H9 (cell line): ENCODE measurements at regions not wholly inside any gene's neighbourhood (a gene's known extent, or its start where the extent isn't known, plus 50 kb on each side); places are given as distances from the start of the nearest gene placed in this dataset.

Source experiments
- DNase-seq: peaks from one replicate; pipeline ENCODE4 v3.0.0-alpha.2; 2017
- H2AFZ ChIP-seq: one replicate; pipeline ENCODE4 v1.6.1; 2013; ENCODE audit warnings: mild to moderate bottlenecking, low read length, control low read depth, moderate library complexity
- H2AK5ac ChIP-seq: 2 replicates; pipeline ENCODE4 v1.6.1; 2013; ENCODE audit warnings: low read length, control low read depth, mixed read lengths; ENCODE audit not compliant: insufficient read length
- H2BK120ac ChIP-seq: one replicate; pipeline ENCODE4 v1.6.1; 2013; ENCODE audit warnings: low read depth, mild to moderate bottlenecking, low read length, control low read depth, inconsistent platforms; ENCODE audit not compliant: poor library complexity, severe bottlenecking
- H2BK12ac ChIP-seq: 2 replicates; pipeline ENCODE4 v1.6.1; 2013; ENCODE audit warnings: low read length, control low read depth, mixed read lengths, low read depth; ENCODE audit not compliant: insufficient read length
- H2BK15ac ChIP-seq: 2 replicates; pipeline ENCODE4 v1.6.1; 2013; ENCODE audit warnings: low read depth, low read length, control low read depth
- H2BK20ac ChIP-seq: one replicate; pipeline ENCODE4 v1.6.1; 2013; ENCODE audit warnings: low read depth, mild to moderate bottlenecking, low read length, control low read depth, inconsistent platforms; ENCODE audit not compliant: poor library complexity, severe bottlenecking
- H2BK5ac ChIP-seq: 2 replicates; pipeline ENCODE4 v1.6.1; 2013; ENCODE audit warnings: low read length, control low read depth, mixed read lengths; ENCODE audit not compliant: insufficient read length
- H3K14ac ChIP-seq: 2 replicates; pipeline ENCODE4 v1.6.1; 2013; ENCODE audit warnings: low read length, control low read depth; ENCODE audit not compliant: insufficient read depth
- H3K18ac ChIP-seq: 2 replicates; pipeline ENCODE4 v1.6.1; 2013; ENCODE audit warnings: low read depth, mild to moderate bottlenecking, mixed read lengths, low read length, control low read depth; ENCODE audit not compliant: insufficient read length
- H3K23ac ChIP-seq: 2 replicates; pipeline ENCODE4 v1.6.1; 2013; ENCODE audit warnings: low read length, control low read depth, mixed read lengths, low read depth; ENCODE audit not compliant: insufficient read length
- H3K23me2 ChIP-seq: 2 replicates; pipeline ENCODE4 v1.6.1; 2013; ENCODE audit warnings: low read depth, mild to moderate bottlenecking, mixed read lengths, low read length, control low read depth; ENCODE audit not compliant: insufficient read length, poor library complexity, severe bottlenecking
- H3K27ac ChIP-seq: 2 replicates; pipeline ENCODE4 v1.5.1; 2013; ENCODE audit warnings: low read length, control low read depth, mixed read lengths, low read depth; ENCODE audit not compliant: insufficient read length
- H3K27me3 ChIP-seq: 2 replicates; pipeline ENCODE4 v1.6.1; 2013; ENCODE audit warnings: low read length, control low read depth, inconsistent platforms; ENCODE audit not compliant: insufficient read depth
- H3K4ac ChIP-seq: 2 replicates; pipeline ENCODE4 v1.6.1; 2013; ENCODE audit warnings: low read depth, mild to moderate bottlenecking, control low read depth, inconsistent platforms, low read length, moderate library complexity
- H3K4me1 ChIP-seq: 2 replicates; pipeline ENCODE4 v1.6.1; 2013; ENCODE audit warnings: low read length, control low read depth, inconsistent platforms; ENCODE audit not compliant: insufficient read depth
- H3K4me2 ChIP-seq: 2 replicates; pipeline ENCODE4 v1.6.1; 2013; ENCODE audit warnings: low read length, control low read depth, mixed read lengths; ENCODE audit not compliant: insufficient read length, insufficient read depth
- H3K56ac ChIP-seq: 2 replicates; pipeline ENCODE4 v1.6.1; 2013; ENCODE audit warnings: low read depth, mild to moderate bottlenecking, mixed read lengths, low read length, control low read depth; ENCODE audit not compliant: insufficient read length
- H3K79me1 ChIP-seq: 2 replicates; pipeline ENCODE4 v1.6.1; 2013; ENCODE audit warnings: low read depth, mild to moderate bottlenecking, moderate library complexity, low read length, control low read depth, inconsistent platforms; ENCODE audit not compliant: insufficient read depth, poor library complexity, severe bottlenecking
- H3K79me2 ChIP-seq: 2 replicates; pipeline ENCODE4 v1.6.1; 2013; ENCODE audit warnings: low read length, control low read depth, inconsistent platforms; ENCODE audit not compliant: insufficient read depth
- H3K9ac ChIP-seq: 2 replicates; pipeline ENCODE4 v1.6.1; 2013; ENCODE audit warnings: low read length, control low read depth, mixed read lengths; ENCODE audit not compliant: insufficient read length; ENCODE audit errors: extremely low read depth
- H3K9me3 ChIP-seq: one replicate; pipeline ENCODE4 v1.6.1; 2013; ENCODE audit warnings: low read depth, low read length, inconsistent platforms; ENCODE audit not compliant: control insufficient read depth
- H3T11ph ChIP-seq: one replicate; pipeline ENCODE4 v1.6.1; 2013; ENCODE audit warnings: mild to moderate bottlenecking, low read length, control low read depth, inconsistent platforms
- H4K20me1 ChIP-seq: one replicate; pipeline ENCODE4 v1.6.1; 2013; ENCODE audit not compliant: control insufficient read depth, insufficient read length, insufficient read depth
- H4K5ac ChIP-seq: 2 replicates; pipeline ENCODE4 v1.6.1; 2013; ENCODE audit warnings: low read depth, mild to moderate bottlenecking, mixed read lengths, low read length, control low read depth; ENCODE audit not compliant: insufficient read length
- H4K8ac ChIP-seq: replicated peaks from 2 replicates; pipeline ENCODE4 v1.6.1; 2013; ENCODE audit warnings: low read length, control low read depth, mixed read lengths, low read depth; ENCODE audit not compliant: insufficient read length
- H4K91ac ChIP-seq: 2 replicates; pipeline ENCODE4 v1.6.1; 2013; ENCODE audit warnings: low read depth, mild to moderate bottlenecking, moderate library complexity, mixed read lengths, low read length, control low read depth; ENCODE audit not compliant: insufficient read length
- H3K27ac Mint-ChIP-seq, 3 experiments: 2 replicates in 2 of 3; 3 replicates in 1 of 3; pipeline ENCODE4 v1.8.0; 2020 to 2021; ENCODE audit warnings: mixed read lengths in 3 of 3, mild to moderate bottlenecking in 1 of 3, moderate library complexity in 1 of 3
- H3K27me3 Mint-ChIP-seq: 2 replicates; pipeline ENCODE4 v1.8.0; 2021; ENCODE audit warnings: low read depth, mild to moderate bottlenecking, moderate library complexity, mixed read lengths
- H3K36me3 Mint-ChIP-seq, 3 experiments: 2 replicates in 2 of 3; 3 replicates in 1 of 3; pipeline ENCODE4 v1.8.0; 2020 to 2021; ENCODE audit warnings: low read depth in 3 of 3, mixed read lengths in 3 of 3; ENCODE audit not compliant: insufficient read depth in 1 of 3
- H3K4me1 Mint-ChIP-seq, 2 experiments: 2 replicates each; pipeline ENCODE4 v1.8.0; 2020; ENCODE audit warnings: mixed read lengths in 2 of 2
- H3K4me3 Mint-ChIP-seq, 2 experiments: 2 replicates in 1 of 2; 3 replicates in 1 of 2; pipeline ENCODE4 v1.8.0; 2020 to 2021; ENCODE audit warnings: mild to moderate bottlenecking in 2 of 2, mixed read lengths in 2 of 2, moderate library complexity in 1 of 2
- H3K9me3 Mint-ChIP-seq, 2 experiments: 2 replicates in 1 of 2; 3 replicates in 1 of 2; pipeline ENCODE4 v1.8.0; 2020; ENCODE audit warnings: mild to moderate bottlenecking in 2 of 2, mixed read lengths in 2 of 2, moderate library complexity in 1 of 2
- WGBS: extraction: QIAGEN DNeasy Blood & Tissue Kit; methylation state at CpG from one replicate; pipeline ENCODE4 v1.1.7; 2013; ENCODE audit warnings: missing lambda C conversion rate, low lambda C conversion rate, mixed read lengths; ENCODE audit not compliant: insufficient read length; ENCODE audit errors: extremely low coverage; 5-methylcytosine and 5-hydroxymethylcytosine counted together
- TF ChIP-seq, protein P1 (sequence below): fragments of 200-600 bp; sonication (generic); conservative IDR thresholded peaks from 3 replicates; pipeline ENCODE4 v1.8.0; 2021; ENCODE audit warnings: antibody characterized with exemption, mild to moderate bottlenecking

DNA sequence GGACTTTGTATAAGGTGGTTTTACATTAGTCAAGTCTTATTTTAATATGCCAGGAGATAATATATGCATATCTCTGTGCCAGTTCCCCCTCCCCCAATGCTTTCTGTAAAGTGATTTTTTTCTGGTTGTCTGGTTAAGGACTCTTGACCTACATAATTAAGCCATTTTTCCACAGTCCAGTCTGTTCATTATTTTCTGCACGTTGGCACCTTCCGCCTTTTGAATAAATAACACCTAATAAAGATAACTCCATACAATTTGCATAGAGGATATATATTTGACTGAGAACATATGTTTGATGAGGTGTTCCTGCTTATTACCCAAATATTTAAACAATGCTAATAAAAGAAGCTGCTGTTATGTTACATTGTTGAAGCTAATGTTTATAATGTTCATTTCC, 320.9 kb downstream of the DMAC1 start:
- Histone ChIP-seq H4K91ac (no peak overlapping the region), H3K27me3 (no peaks in the 10 kb centered on the region), H2AFZ (no peak overlapping the region), H3K14ac (no peak overlapping the region), H2BK12ac (no peak overlapping the region), H4K8ac (no peak overlapping the region), H2BK20ac (no peak overlapping the region), H2BK120ac (no peak overlapping the region), H3K79me2 (no peaks in the 10 kb centered on the region), H4K5ac (no peak overlapping the region), H3K9ac (no peak overlapping the region), H3K4me2 (no peak overlapping the region), H3K9me3 (no peaks in the 10 kb centered on the region), H2BK5ac (no peak overlapping the region), H3K23me2 (no peaks in the 10 kb centered on the region), H3K4me1 (no peaks in the 10 kb centered on the region), H3K56ac (no peak overlapping the region), H3K79me1 (no peaks in the 10 kb centered on the region), H3K27ac (no peak overlapping the region), H2BK15ac (no peak overlapping the region), H2AK5ac (no peak overlapping the region), H4K20me1 (no peaks in the 10 kb centered on the region), H3T11ph (no peak overlapping the region), H3K23ac (no peak overlapping the region), H3K18ac (no peak overlapping the region), H3K4ac (no peak overlapping the region)
- H3K27ac Mint-ChIP-seq, result no peak overlapping the region
- no peaks in the 10 kb centered on the region for H3K36me3 Mint-ChIP-seq
- H3K4me1 Mint-ChIP-seq, result no peaks in the 10 kb centered on the region
- H3K9me3 Mint-ChIP-seq, result no peaks in the 10 kb centered on the region
- WGBS, result no CpG with 5 or more reads among the region's 2 CpGs
- DNase-seq, result no peak
- H3K4me3 Mint-ChIP-seq, result no peak overlapping the region
- H3K27me3 Mint-ChIP-seq, result no peaks in the 10 kb centered on the region
- TF ChIP-seq, protein P1, sequence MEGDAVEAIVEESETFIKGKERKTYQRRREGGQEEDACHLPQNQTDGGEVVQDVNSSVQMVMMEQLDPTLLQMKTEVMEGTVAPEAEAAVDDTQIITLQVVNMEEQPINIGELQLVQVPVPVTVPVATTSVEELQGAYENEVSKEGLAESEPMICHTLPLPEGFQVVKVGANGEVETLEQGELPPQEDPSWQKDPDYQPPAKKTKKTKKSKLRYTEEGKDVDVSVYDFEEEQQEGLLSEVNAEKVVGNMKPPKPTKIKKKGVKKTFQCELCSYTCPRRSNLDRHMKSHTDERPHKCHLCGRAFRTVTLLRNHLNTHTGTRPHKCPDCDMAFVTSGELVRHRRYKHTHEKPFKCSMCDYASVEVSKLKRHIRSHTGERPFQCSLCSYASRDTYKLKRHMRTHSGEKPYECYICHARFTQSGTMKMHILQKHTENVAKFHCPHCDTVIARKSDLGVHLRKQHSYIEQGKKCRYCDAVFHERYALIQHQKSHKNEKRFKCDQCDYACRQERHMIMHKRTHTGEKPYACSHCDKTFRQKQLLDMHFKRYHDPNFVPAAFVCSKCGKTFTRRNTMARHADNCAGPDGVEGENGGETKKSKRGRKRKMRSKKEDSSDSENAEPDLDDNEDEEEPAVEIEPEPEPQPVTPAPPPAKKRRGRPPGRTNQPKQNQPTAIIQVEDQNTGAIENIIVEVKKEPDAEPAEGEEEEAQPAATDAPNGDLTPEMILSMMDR, result no peak
